GM21360 (cell line): ENCODE measurements at regions not wholly inside any gene's neighbourhood (a gene's known extent, or its start where the extent isn't known, plus 50 kb on each side); places are given as distances from the start of the nearest gene placed in this dataset.

Experiments
- ATAC-seq: cut with Tn5 transposase; IDR thresholded peaks from one replicate; pipeline ENCODE4 v1.9.1; 2021; ENCODE audit warnings: mild to moderate bottlenecking, moderate library complexity; ENCODE audit not compliant: unreplicated experiment

- no peak for ATAC-seq
Observed at GRCh38 chr2:120545521-120546047, 190.1 kb upstream of the GLI2 start.

GRCh38 chr2:120546048-120546864 lies 189.4 kb upstream of the GLI2 start:
- no peak for ATAC-seq

- no peak for ATAC-seq
Observed at GRCh38 chr2:120546865-120547390, 188.7 kb upstream of the GLI2 start.

- ATAC-seq = no peak
Observed at GRCh38 chr2:120547662-120548061, 188.0 kb upstream of the GLI2 start.

GRCh38 chr2:120548627-120549608 lies 186.8 kb upstream of the GLI2 start:
- ATAC-seq = no peak

GRCh38 chr2:120549841-120550240 lies 185.8 kb upstream of the GLI2 start:
- ATAC-seq = no peak

GRCh38 chr2:120550282-120550681 lies 185.4 kb upstream of the GLI2 start:
- no peak for ATAC-seq

- ATAC-seq = no peak
Observed at GRCh38 chr2:120550893-120551446, 184.7 kb upstream of the GLI2 start.

GRCh38 chr2:120551522-120551921 lies 184.1 kb upstream of the GLI2 start:
- no peak for ATAC-seq

- ATAC-seq = no peak
Observed at GRCh38 chr2:120552079-120552478, 183.6 kb upstream of the GLI2 start.

GRCh38 chr2:120552800-120553481 lies 182.7 kb upstream of the GLI2 start:
- no peak for ATAC-seq

- ATAC-seq = no peak
Observed at GRCh38 chr2:120554625-120555032, 181.0 kb upstream of the GLI2 start.

- no peak for ATAC-seq
Observed at GRCh38 chr2:120555092-120555491, 180.6 kb upstream of the GLI2 start.

- ATAC-seq = no peak
Observed at GRCh38 chr2:120556911-120557310, 178.8 kb upstream of the GLI2 start.

GRCh38 chr2:120558847-120559246 lies 176.8 kb upstream of the GLI2 start:
- ATAC-seq = no peak

GRCh38 chr2:120559401-120559800 lies 176.3 kb upstream of the GLI2 start:
- ATAC-seq = no peak

- ATAC-seq = no peak
Observed at GRCh38 chr2:120560330-120560729, 175.3 kb upstream of the GLI2 start.

GRCh38 chr2:120561379-120562035 lies 174.2 kb upstream of the GLI2 start:
- no peak for ATAC-seq

GRCh38 chr2:120562218-120563005 lies 173.3 kb upstream of the GLI2 start:
- ATAC-seq = no peak
